ENCODE measurements at regions not wholly inside any gene's neighbourhood (a gene's known extent, or its start where the extent isn't known, plus 50 kb on each side); places are given as distances from the start of the nearest gene placed in this dataset.

DNA sequence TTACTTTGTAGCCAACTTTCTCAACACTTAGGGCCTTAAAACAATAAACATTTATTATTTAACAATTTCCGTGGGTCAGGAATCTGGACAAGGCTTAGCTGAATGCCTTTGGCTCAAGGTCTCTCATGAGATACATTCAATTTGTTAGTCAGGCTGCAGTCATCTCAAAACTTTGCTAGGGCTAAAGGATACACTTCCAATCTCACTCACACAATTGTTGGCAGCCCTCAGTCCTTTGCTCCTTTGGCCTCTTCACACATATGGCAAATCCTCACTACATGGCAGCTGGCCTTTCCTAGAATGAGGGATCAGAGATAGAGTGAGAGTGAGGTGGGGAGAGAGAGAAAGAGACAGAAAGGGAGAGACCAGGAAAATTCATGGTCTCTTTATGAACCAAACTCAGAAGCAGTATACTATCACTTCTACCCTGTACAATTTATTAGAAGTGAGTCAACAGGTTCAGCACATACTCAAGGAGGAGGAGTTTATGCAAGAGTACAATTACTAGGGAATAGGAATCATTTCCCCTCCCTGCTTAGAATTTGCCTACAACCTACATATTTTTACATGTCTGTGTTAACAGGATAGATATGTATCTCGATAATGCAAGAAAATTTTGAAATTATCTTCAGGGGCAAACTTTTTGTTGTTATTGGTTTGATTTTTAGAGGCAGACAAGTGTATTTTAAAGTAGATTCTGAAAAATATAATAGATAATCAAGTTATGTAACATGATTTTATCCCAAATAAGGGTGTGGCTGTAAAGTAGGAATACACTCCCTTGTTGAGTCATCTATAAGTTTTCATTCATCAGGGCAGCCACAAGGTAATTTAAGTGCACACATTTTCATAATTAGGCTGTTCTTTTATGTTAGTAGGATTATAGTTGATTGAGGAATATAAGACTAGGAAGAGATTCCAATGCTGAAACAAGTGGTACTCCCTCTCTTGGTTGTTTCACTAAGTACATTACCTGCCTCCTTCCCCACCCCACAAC, 85.9 kb upstream of the HMGCLL1 start:
- DNase-seq (ENCODE audit: extremely low spot score, unreplicated experiment) = no peak
- H3K4me3 Mint-ChIP-seq = no peak overlapping the region
- no peak overlapping the region for H3K27ac Mint-ChIP-seq

DNA sequence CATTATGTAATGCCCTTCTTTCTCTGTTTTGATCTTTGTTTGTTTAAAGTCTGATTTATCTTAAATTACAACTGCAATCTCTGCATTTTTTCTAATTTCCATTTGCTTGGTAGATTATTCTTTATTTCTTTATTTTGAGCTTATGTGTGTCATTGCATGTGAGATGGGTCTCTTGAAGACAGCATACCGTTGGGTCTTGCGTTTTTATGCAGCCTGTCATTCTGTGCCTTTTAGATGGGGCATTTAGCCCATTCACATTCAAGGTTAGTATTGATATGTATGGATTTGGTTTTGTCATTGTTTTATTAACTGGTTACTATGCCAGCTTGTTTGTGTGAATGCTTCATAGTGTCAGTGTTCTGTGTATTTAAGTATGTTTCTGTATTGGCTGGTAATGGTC, 84.9 kb upstream of the HMGCLL1 start:
- TF ChIP-seq, protein P1, sequence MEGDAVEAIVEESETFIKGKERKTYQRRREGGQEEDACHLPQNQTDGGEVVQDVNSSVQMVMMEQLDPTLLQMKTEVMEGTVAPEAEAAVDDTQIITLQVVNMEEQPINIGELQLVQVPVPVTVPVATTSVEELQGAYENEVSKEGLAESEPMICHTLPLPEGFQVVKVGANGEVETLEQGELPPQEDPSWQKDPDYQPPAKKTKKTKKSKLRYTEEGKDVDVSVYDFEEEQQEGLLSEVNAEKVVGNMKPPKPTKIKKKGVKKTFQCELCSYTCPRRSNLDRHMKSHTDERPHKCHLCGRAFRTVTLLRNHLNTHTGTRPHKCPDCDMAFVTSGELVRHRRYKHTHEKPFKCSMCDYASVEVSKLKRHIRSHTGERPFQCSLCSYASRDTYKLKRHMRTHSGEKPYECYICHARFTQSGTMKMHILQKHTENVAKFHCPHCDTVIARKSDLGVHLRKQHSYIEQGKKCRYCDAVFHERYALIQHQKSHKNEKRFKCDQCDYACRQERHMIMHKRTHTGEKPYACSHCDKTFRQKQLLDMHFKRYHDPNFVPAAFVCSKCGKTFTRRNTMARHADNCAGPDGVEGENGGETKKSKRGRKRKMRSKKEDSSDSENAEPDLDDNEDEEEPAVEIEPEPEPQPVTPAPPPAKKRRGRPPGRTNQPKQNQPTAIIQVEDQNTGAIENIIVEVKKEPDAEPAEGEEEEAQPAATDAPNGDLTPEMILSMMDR (conservative IDR thresholded peaks at IDR 0.05) = no peak
- peaks cover 19% of the 10 kb centered on the region for H3K9me3 Mint-ChIP-seq
- H3K36me3 Mint-ChIP-seq = peaks cover 9% of the 10 kb centered on the region

More for the DNA sequence above, 85.9 kb upstream of the HMGCLL1 start:
- TF ChIP-seq, protein P1 (conservative IDR thresholded peaks at IDR 0.05) = no peak
- Mint-ChIP-seq H3K27me3 (no peaks in the 10 kb centered on the region), H3K9me3 (peaks cover 19% of the 10 kb centered on the region), H3K4me1 (ENCODE audit: unreplicated experiment) (peaks cover 11% of the 10 kb centered on the region), H3K36me3 (peaks cover 9% of the 10 kb centered on the region)

DNA sequence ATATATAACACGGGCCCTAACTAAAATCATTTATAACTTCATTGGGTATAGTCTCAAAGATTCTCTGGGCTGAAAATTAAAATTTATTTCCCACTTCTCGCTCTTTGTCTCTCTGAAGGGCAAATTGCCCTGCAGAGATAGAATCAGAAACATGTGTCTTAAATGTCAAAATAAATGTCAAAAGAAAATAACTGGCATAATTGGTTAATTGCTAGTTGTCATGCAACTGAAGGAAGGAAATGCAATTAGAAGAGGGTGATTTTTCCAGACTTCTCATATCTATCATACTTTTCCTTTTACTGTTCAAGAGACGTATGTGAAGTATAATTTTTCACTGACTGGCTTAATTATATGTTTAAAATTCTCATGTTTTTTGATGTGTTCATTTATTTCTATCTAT, 80.3 kb upstream of the HMGCLL1 start:
- Mint-ChIP-seq H3K36me3 (peaks cover 6% of the 10 kb centered on the region), H3K27ac (no peak overlapping the region), H3K27me3 (peaks cover 12% of the 10 kb centered on the region), H3K4me3 (no peak overlapping the region), H3K9me3 (peaks cover 13% of the 10 kb centered on the region), H3K4me1 (ENCODE audit: unreplicated experiment) (peaks cover 11% of the 10 kb centered on the region)
- DNase-seq (ENCODE audit: extremely low spot score, unreplicated experiment) = no peak
- TF ChIP-seq, protein P1 (conservative IDR thresholded peaks at IDR 0.05) = no peak

More for the DNA sequence above, 84.9 kb upstream of the HMGCLL1 start:
- Mint-ChIP-seq H3K27ac (no peak overlapping the region), H3K4me1 (ENCODE audit: unreplicated experiment) (peaks cover 19% of the 10 kb centered on the region), H3K4me3 (no peak overlapping the region), H3K27me3 (no peaks in the 10 kb centered on the region)
- no peak for DNase-seq (ENCODE audit: extremely low spot score, unreplicated experiment)

DNA sequence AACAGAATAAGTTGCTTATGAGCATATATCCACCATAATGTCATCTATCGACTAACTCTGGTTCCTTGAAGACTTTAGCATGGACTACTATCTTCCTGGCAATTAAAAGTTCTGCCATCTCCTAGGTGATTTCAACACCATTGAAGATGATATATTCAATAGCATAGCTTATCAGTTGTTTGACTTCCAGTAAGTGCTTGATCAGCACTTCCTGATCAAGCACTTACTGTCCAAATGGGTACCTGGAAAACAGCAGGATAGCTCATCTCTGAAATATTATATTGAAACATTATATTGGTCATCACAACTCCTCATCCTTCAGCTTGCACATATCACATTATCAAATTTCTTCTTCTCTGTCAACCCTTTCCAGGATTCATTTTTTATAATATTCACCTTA, 75.5 kb upstream of the HMGCLL1 start:
- Mint-ChIP-seq H3K36me3 (no peaks in the 10 kb centered on the region), H3K27me3 (peaks cover 17% of the 10 kb centered on the region), H3K27ac (no peak overlapping the region), H3K9me3 (no peaks in the 10 kb centered on the region), H3K4me3 (no peak overlapping the region), H3K4me1 (ENCODE audit: unreplicated experiment) (peaks cover 15% of the 10 kb centered on the region)
- DNase-seq (ENCODE audit: extremely low spot score, unreplicated experiment) = no peak
- TF ChIP-seq, protein P1 (conservative IDR thresholded peaks at IDR 0.05) = no peak

DNA sequence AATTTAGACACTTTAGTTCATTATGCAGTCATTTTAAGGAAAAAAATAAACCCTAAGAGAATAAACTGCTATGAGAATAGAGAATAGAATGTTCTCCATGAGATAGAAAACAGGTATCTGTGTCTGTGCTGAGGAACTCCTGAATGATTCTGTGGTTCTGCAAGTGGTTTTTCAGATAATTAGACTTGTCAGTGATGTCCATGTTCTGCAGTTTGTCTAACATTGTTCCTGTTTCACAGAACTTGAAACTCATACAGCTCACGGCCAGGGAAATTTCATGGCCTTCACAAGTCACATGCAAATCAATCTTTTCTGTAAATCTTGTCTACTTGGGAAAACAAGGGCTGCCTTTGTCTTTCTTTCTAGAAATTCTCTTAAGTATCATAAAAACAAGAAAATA, 73.4 kb upstream of the HMGCLL1 start:
- Mint-ChIP-seq H3K4me3 (no peak overlapping the region), H3K27ac (no peak overlapping the region), H3K36me3 (no peaks in the 10 kb centered on the region), H3K9me3 (no peaks in the 10 kb centered on the region), H3K4me1 (ENCODE audit: unreplicated experiment) (peaks cover 7% of the 10 kb centered on the region), H3K27me3 (peaks cover 17% of the 10 kb centered on the region)
- TF ChIP-seq, protein P1 (conservative IDR thresholded peaks at IDR 0.05) = no peak
- no peak for DNase-seq (ENCODE audit: extremely low spot score, unreplicated experiment)

All from type B pancreatic cell (in vitro differentiated cells).